ENCODE measurements at regions not wholly inside any gene's neighbourhood (a gene's known extent, or its start where the extent isn't known, plus 50 kb on each side); places are given as distances from the start of the nearest gene placed in this dataset.

DNA sequence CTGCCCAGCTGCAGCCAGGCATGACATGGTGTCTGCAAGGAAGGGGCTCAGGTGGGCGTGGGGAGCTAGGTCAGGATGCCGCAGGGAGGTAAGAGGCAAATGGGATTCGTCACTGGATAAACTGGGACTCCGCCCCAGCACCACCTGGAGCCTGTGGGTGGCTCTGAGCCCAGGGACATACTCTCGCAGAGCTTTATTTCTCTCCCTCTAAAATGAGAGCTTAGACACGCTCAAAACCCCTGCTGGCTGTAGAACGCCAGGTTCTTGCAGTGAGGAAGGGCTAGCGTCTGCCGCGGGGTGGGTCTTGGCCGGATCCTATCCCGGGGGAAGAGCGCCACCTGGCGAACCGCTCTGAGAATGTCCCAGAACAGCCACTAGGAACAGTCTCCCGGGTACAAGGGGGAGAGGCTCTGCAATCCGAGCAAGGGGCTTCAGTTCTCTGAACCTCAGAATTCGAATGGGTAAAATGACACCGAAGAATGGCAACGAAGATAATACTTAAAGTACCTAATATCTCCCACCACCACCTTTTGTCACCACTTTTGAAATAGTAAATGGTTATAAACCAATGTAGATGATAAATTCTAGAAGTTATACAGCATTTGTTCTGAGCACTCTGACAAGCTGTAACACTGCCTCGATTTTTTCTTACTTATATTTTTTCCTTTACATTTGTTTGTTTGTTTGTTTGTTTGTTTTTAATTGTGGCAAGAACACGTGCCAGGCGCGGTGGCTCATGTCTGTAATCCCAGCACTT, 53.2 kb upstream of the SRGAP3 start:
- no peak overlapping the region for H2BK20ac ChIP-seq (ENCODE audit: low read depth, low read length)
- H3K14ac ChIP-seq (replicated peaks; ENCODE audit: low read depth, low read length) = no peak overlapping the region
- no peaks in the 10 kb centered on the region for H4K20me1 ChIP-seq (ENCODE audit: insufficient read depth, low read length)
- peak overlapping the region; percentile 69 for H3K4me2 ChIP-seq (ENCODE audit: low read depth, low read length)
- dilution Hi-C loops (cut with HindIII; ENCODE audit: low sequenced_read_pairs, unreplicated experiment) (no loop called here), in situ Hi-C loops (cut with MboI; ENCODE audit: low sequenced_read_pairs) (loop anchor here (5.0 to 25.0 kb wide), 2 partner anchors 330 to 515 kb away; no protein-coding TSS in a partner anchor), intact Hi-C loops (cut with micrococcal nuclease) (loop anchor here (1.0 kb wide), 6 partner anchors 235 to 639 kb away; partner anchors contain the start of gene OXTR)
- no peak overlapping the region for H3K23ac ChIP-seq (ENCODE audit: low read depth, low read length)
- no peak overlapping the region for H4K91ac ChIP-seq (ENCODE audit: insufficient read depth, low read depth, low read length)
- TF ChIP-seq, protein P1, sequence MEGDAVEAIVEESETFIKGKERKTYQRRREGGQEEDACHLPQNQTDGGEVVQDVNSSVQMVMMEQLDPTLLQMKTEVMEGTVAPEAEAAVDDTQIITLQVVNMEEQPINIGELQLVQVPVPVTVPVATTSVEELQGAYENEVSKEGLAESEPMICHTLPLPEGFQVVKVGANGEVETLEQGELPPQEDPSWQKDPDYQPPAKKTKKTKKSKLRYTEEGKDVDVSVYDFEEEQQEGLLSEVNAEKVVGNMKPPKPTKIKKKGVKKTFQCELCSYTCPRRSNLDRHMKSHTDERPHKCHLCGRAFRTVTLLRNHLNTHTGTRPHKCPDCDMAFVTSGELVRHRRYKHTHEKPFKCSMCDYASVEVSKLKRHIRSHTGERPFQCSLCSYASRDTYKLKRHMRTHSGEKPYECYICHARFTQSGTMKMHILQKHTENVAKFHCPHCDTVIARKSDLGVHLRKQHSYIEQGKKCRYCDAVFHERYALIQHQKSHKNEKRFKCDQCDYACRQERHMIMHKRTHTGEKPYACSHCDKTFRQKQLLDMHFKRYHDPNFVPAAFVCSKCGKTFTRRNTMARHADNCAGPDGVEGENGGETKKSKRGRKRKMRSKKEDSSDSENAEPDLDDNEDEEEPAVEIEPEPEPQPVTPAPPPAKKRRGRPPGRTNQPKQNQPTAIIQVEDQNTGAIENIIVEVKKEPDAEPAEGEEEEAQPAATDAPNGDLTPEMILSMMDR (conservative IDR thresholded peaks at IDR 0.05; ENCODE audit: low read depth, low read length) = peak; percentile 95
- TF ChIP-seq POLR2A (IDR thresholded peaks at IDR 0.05; ENCODE audit: low read depth, low read length) = peak; percentile 35; the same call in 1 of the 2 replicates
- TF ChIP-seq RAD21 (IDR thresholded peaks at IDR 0.05; ENCODE audit: low read length) = peak; percentile 92
- peak; percentile 85 for TF ChIP-seq SMC3 (IDR thresholded peaks at IDR 0.05; ENCODE audit: low read depth, low read length)
- no peak for TF ChIP-seq BHLHE40 (IDR thresholded peaks at IDR 0.05; ENCODE audit: low read depth, low read length)
- TF ChIP-seq MAZ (IDR thresholded peaks at IDR 0.05; ENCODE audit: borderline replicate concordance, low read depth, low read length) = no peak
- TF ChIP-seq, protein P2, sequence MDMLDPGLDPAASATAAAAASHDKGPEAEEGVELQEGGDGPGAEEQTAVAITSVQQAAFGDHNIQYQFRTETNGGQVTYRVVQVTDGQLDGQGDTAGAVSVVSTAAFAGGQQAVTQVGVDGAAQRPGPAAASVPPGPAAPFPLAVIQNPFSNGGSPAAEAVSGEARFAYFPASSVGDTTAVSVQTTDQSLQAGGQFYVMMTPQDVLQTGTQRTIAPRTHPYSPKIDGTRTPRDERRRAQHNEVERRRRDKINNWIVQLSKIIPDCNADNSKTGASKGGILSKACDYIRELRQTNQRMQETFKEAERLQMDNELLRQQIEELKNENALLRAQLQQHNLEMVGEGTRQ (IDR thresholded peaks at IDR 0.05; ENCODE audit: low read depth, low read length) = no peak
- no peak for TF ChIP-seq NFE2L2 (IDR thresholded peaks at IDR 0.05; ENCODE audit: low read depth, low read length)
- no peaks in the 10 kb centered on the region for H3K4me1 ChIP-seq (ENCODE audit: control insufficient read depth, insufficient read depth, low read length)
- H2AK9ac ChIP-seq (replicated peaks; ENCODE audit: low read depth, low read length, poor library complexity) = no peak overlapping the region
- H2BK120ac ChIP-seq (ENCODE audit: low read depth, low read length) = no peak overlapping the region
- peaks cover 7% of the 10 kb centered on the region for H3K27me3 ChIP-seq (ENCODE audit: control insufficient read depth, insufficient read depth, low read length)
- H4K5ac ChIP-seq (ENCODE audit: low read depth, low read length) = no peak overlapping the region
- ChIA-PET CTCF (interaction anchor here (0.5 to 1.7 kb wide), 6 partner anchors 11 to 331 kb away, joined by 3 to 8 read pairs (median 4); no protein-coding TSS in a partner anchor), POLR2A (ENCODE audit: unreplicated experiment) (no interaction called here)
- no TSS peak for BruUV-seq (replicated peaks)
- no peaks in the 10 kb centered on the region for H3K9me1 ChIP-seq (ENCODE audit: insufficient read depth, low read length)
- no peak overlapping the region for H3K9ac ChIP-seq (ENCODE audit: low read depth, low read length)
- no peak overlapping the region for H4K8ac ChIP-seq (ENCODE audit: low read depth in 2 of 2, low read length in 2 of 2)
- no peak overlapping the region for H3K4ac ChIP-seq (ENCODE audit: low read depth, low read length)
- no peak overlapping the region for H2BK5ac ChIP-seq (ENCODE audit: low read depth, low read length, poor library complexity, severe bottlenecking)
- no peak overlapping the region for H2AK5ac ChIP-seq (ENCODE audit: low read depth, low read length)
- H3K9me3 ChIP-seq (ENCODE audit: control insufficient read depth, insufficient read depth, low read length) = no peaks in the 10 kb centered on the region
- H3K27ac ChIP-seq (ENCODE audit: insufficient read depth, low read length) = no peak overlapping the region
- H3K36me3 ChIP-seq (ENCODE audit: control insufficient read depth, insufficient read depth, low read length) = no peaks in the 10 kb centered on the region
- no peak overlapping the region for H3K18ac ChIP-seq (ENCODE audit: low read depth, low read length)
- DNase-seq = peak; percentile 71
- H2BK15ac ChIP-seq (ENCODE audit: low read depth, low read length) = no peak overlapping the region
- peak overlapping the region; percentile 81 for H2AFZ ChIP-seq (replicated peaks; ENCODE audit: low read length, poor library complexity)
- WGBS, 2 experiments (ENCODE audit: extremely low coverage in 2 of 2, insufficient read length in 1 of 2) = 0% methylated on average over 1 of the region's 24 CpGs; no CpG with 5 or more reads in 1 of the 2 experiments
- ATAC-seq (ENCODE audit: low read depth) = peak; percentile 99
- no peak overlapping the region for H3K56ac ChIP-seq (ENCODE audit: extremely low read depth, insufficient read depth, low read length)
- no peaks in the 10 kb centered on the region for H3K79me1 ChIP-seq (ENCODE audit: low read depth in 1 of 2, low read length in 2 of 2)
- H3K4me3 ChIP-seq (ENCODE audit: insufficient read depth, low read depth, low read length) = no peak overlapping the region
